H1 (cell line): ENCODE measurements at regions not wholly inside any gene's neighbourhood (a gene's known extent, or its start where the extent isn't known, plus 50 kb on each side); places are given as distances from the start of the nearest gene placed in this dataset.

Source experiments
- BACH1 ChIP-seq: IDR thresholded peaks from 2 replicates; pipeline ENCODE4 v1.6.1; 2012; ENCODE audit warnings: low read length, improper control_type of control experiment
- BCL11A ChIP-seq, 2 experiments: IDR thresholded peaks; one replicate each; pipeline ENCODE4 v1.6.1; 2011; ENCODE audit warnings: low read depth in 2 of 2, low read length in 2 of 2, mild to moderate bottlenecking in 2 of 2
- CHD1 ChIP-seq: IDR thresholded peaks from 2 replicates; pipeline ENCODE4 v1.6.1; 2012; ENCODE audit warnings: low read depth, low read length, improper control_type of control experiment
- EZH2 ChIP-seq: fragments of 200-600 bp; sonication (generic); IDR thresholded peaks from 2 replicates; pipeline ENCODE4 v1.7.1; 2012; ENCODE audit warnings: low read depth, mild to moderate bottlenecking, moderate library complexity, low read length, inconsistent platforms; ENCODE audit not compliant: severe bottlenecking
- HDAC2 ChIP-seq, 2 experiments: fragments of 300-600 bp in 1 of 2; sonication (generic) in 1 of 2; IDR thresholded peaks; 2 replicates each; pipeline ENCODE4 v1.6.1; 2011 to 2012; ENCODE audit warnings: low read depth in 2 of 2, low read length in 2 of 2, mild to moderate bottlenecking in 2 of 2, moderate library complexity in 2 of 2, borderline replicate concordance in 1 of 2, inconsistent platforms in 1 of 2
- JUND ChIP-seq: IDR thresholded peaks from 2 replicates; pipeline ENCODE4 v1.6.1; 2011; ENCODE audit warnings: mild to moderate bottlenecking, improper control_type of control experiment, low read length
- KDM1A ChIP-seq: fragments of 200-600, 300-600 bp; sonication (generic); IDR thresholded peaks from 2 replicates; pipeline ENCODE4 v1.7.1; 2016; ENCODE audit warnings: mild to moderate bottlenecking, low read length, borderline replicate concordance
- KDM5A ChIP-seq: fragments of 200-600 bp; IDR thresholded peaks from 2 replicates; pipeline ENCODE4 v1.7.1; 2012; ENCODE audit warnings: mild to moderate bottlenecking, low read length, inconsistent platforms, mixed read lengths
- NRF1 ChIP-seq: IDR thresholded peaks from 2 replicates; pipeline ENCODE4 v1.6.1; 2011; ENCODE audit warnings: mild to moderate bottlenecking, low read depth, low read length, improper control_type of control experiment
- POLR2A ChIP-seq, 2 experiments: IDR thresholded peaks; 1 replicate in 1 of 2; 2 replicates in 1 of 2; pipeline ENCODE4 v1.6.1; 2011; ENCODE audit warnings: low read depth in 2 of 2, low read length in 2 of 2, mild to moderate bottlenecking in 2 of 2; ENCODE audit errors: control extremely low read depth in 1 of 2
- POLR2AphosphoS5 ChIP-seq: IDR thresholded peaks from 2 replicates; pipeline ENCODE4 v1.6.1; 2011; ENCODE audit warnings: low read depth, low read length
- RFX5 ChIP-seq: IDR thresholded peaks from 2 replicates; pipeline ENCODE4 v1.6.1; 2011; ENCODE audit warnings: low read depth, low read length, improper control_type of control experiment, borderline replicate concordance
- RNF2 ChIP-seq: fragments of 200-900, 300-1000 bp; sonication (generic); IDR thresholded peaks from 2 replicates; pipeline ENCODE4 v1.7.1; 2016; ENCODE audit warnings: borderline replicate concordance, low read depth, mild to moderate bottlenecking, antibody characterized with exemption, low read length; ENCODE audit not compliant: poor library complexity, severe bottlenecking; ENCODE audit errors: missing control alignments
- SIRT6 ChIP-seq: IDR thresholded peaks from one replicate; pipeline ENCODE4 v1.7.1; 2012; ENCODE audit warnings: low read length, inconsistent platforms
- SRF ChIP-seq: IDR thresholded peaks from 2 replicates; pipeline ENCODE4 v1.6.1; 2011; ENCODE audit warnings: mild to moderate bottlenecking, low read depth, low read length, moderate library complexity
- ZNF274 ChIP-seq: IDR thresholded peaks from 2 replicates; pipeline ENCODE4 v1.7.0; 2012; ENCODE audit warnings: low read length, borderline replicate concordance; ENCODE audit errors: extremely low read depth
- TF ChIP-seq, protein P1 (sequence below): IDR thresholded peaks from 2 replicates; pipeline ENCODE4 v1.6.1; 2012; ENCODE audit warnings: low read length, inconsistent platforms
- TF ChIP-seq, protein P2 (sequence below), 3 experiments: IDR thresholded peaks; 1 replicate in 2 of 3; 2 replicates in 1 of 3; pipeline versions ENCODE4 v1.5.1 to v1.6.1; 2011; ENCODE audit warnings: low read length in 3 of 3, mild to moderate bottlenecking in 3 of 3, inconsistent platforms in 2 of 3, low read depth in 1 of 3, moderate library complexity in 1 of 3; ENCODE audit not compliant: insufficient read depth in 1 of 3; ENCODE audit errors: control extremely low read depth in 1 of 3
- TF ChIP-seq, protein P3 (sequence below): IDR thresholded peaks from 2 replicates; pipeline ENCODE4 v1.6.1; 2011; ENCODE audit warnings: low read depth, mild to moderate bottlenecking, low read length; ENCODE audit not compliant: insufficient read depth

DNA sequence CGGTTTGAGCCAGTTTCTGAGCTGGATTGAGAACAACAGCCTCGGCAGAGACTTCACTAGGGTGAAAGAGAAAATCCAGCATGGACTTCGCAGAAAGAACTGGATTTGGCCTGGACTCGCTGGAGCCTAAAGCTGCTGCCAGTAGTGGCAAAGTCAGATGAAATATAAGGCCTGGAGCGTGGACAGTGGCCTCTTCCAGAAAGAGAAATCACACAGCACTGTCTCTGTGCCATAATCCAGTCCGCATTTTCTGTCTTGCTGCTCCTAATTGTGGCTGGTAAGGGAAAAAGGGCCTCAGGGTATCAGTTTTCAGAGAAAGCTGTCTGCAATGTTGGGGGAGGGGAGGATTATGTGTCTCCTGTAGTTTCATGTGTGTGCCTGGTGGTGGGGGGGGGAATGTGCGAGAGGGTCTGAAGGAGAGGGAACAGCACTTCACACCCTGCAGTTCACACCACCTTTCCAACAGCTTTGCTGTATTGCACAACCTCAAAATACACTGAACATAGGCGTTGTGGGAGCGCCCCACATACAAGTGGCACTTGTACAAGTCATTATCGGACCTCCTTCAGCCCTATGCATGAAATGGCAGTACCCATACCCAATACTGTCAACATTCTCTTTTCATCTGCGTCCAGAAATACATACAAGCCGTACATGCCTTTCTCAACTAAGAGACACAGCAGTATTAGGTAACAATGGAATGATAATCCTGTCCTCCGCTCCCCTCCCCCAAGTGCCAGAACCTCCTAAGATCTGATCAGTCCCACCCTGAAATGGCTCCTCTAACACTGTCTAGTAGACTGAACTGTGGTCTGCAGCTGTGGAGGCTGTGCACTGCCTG is 107.5 kb upstream of the ATF7IP start (continued):
- TF ChIP-seq, protein P1, sequence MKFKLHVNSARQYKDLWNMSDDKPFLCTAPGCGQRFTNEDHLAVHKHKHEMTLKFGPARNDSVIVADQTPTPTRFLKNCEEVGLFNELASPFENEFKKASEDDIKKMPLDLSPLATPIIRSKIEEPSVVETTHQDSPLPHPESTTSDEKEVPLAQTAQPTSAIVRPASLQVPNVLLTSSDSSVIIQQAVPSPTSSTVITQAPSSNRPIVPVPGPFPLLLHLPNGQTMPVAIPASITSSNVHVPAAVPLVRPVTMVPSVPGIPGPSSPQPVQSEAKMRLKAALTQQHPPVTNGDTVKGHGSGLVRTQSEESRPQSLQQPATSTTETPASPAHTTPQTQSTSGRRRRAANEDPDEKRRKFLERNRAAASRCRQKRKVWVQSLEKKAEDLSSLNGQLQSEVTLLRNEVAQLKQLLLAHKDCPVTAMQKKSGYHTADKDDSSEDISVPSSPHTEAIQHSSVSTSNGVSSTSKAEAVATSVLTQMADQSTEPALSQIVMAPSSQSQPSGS, result peak; percentile 98
- TF ChIP-seq HDAC2 (IDR thresholded peaks at IDR 0.05; ENCODE audit: borderline replicate concordance in 1 of 2, low read depth in 2 of 2, low read length in 2 of 2) (0 out of 4 replicates have a peak, but pooled peaks of 1 of the 2 experiments have one; percentile 9), CHD1 (no peak), POLR2A (IDR thresholded peaks at IDR 0.05; ENCODE audit: control extremely low read depth in 1 of 2, low read depth in 2 of 2, low read length in 2 of 2) (peak; percentile 24 to 83), EZH2 (no peak), SRF (peak; percentile 48; the same call in 1 of the 2 replicates), POLR2AphosphoS5 (peak; percentile 75), KDM1A (peak; percentile 91; the same call in 1 of the 2 replicates), NRF1 (no peak), KDM5A (no peak), ZNF274 (no peak), BACH1 (peak; percentile 92), SIRT6 (no peak), RFX5 (peak; percentile 86), BCL11A (IDR thresholded peaks at IDR 0.05; ENCODE audit: low read depth in 2 of 2, low read length in 2 of 2) (peak in 1 of 2 experiments; percentile 2), RNF2 (no peak), JUND (peak; percentile 64; the same call in 1 of the 2 replicates)
- TF ChIP-seq, protein P2, sequence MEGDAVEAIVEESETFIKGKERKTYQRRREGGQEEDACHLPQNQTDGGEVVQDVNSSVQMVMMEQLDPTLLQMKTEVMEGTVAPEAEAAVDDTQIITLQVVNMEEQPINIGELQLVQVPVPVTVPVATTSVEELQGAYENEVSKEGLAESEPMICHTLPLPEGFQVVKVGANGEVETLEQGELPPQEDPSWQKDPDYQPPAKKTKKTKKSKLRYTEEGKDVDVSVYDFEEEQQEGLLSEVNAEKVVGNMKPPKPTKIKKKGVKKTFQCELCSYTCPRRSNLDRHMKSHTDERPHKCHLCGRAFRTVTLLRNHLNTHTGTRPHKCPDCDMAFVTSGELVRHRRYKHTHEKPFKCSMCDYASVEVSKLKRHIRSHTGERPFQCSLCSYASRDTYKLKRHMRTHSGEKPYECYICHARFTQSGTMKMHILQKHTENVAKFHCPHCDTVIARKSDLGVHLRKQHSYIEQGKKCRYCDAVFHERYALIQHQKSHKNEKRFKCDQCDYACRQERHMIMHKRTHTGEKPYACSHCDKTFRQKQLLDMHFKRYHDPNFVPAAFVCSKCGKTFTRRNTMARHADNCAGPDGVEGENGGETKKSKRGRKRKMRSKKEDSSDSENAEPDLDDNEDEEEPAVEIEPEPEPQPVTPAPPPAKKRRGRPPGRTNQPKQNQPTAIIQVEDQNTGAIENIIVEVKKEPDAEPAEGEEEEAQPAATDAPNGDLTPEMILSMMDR (IDR thresholded peaks at IDR 0.05; ENCODE audit: control extremely low read depth in 1 of 3, insufficient read depth in 1 of 3, low read depth in 1 of 3, low read length in 3 of 3), result no peak
- TF ChIP-seq, protein P3, sequence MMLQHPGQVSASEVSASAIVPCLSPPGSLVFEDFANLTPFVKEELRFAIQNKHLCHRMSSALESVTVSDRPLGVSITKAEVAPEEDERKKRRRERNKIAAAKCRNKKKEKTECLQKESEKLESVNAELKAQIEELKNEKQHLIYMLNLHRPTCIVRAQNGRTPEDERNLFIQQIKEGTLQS, result no peak
